Astrocyte (in vitro differentiated cells and primary cell): ENCODE measurements at regions not wholly inside any gene's neighbourhood (a gene's known extent, or its start where the extent isn't known, plus 50 kb on each side); places are given as distances from the start of the nearest gene placed in this dataset.

Experiments
- DNase-seq: peaks from one replicate; pipeline ENCODE4 v3.0.0-alpha.2; 2010; ENCODE audit warnings: low read depth
- FAIRE-seq: peaks from 2 replicates; lab custom pipeline; 2011; peaks lifted over from hg19 to GRCh38; lab: Jason Lieb, UNC
- H2AFZ ChIP-seq: 2 replicates; pipeline ENCODE4 v1.6.0; 2012; ENCODE audit warnings: low read depth, low read length, inconsistent platforms
- H3K27ac ChIP-seq: 2 replicates; pipeline ENCODE4 v1.5.1; 2011; ENCODE audit warnings: low read depth, low read length, inconsistent platforms
- H3K27me3 ChIP-seq: 2 replicates; pipeline ENCODE4 v1.6.0; 2011; ENCODE audit warnings: low read length, inconsistent platforms; ENCODE audit not compliant: insufficient read depth
- H3K36me3 ChIP-seq: 2 replicates; pipeline ENCODE4 v1.5.1; 2011; ENCODE audit warnings: low read length, inconsistent platforms; ENCODE audit not compliant: insufficient read depth
- H3K4me1 ChIP-seq: 2 replicates; pipeline ENCODE4 v1.5.1; 2011; ENCODE audit warnings: low read length, inconsistent platforms; ENCODE audit not compliant: insufficient read depth
- H3K4me2 ChIP-seq: 2 replicates; pipeline ENCODE4 v1.6.0; 2012; ENCODE audit warnings: low read length, inconsistent platforms
- H3K4me3 ChIP-seq: 2 replicates; pipeline ENCODE4 v1.5.1; 2011; ENCODE audit warnings: low read depth, mild to moderate bottlenecking, low read length, inconsistent platforms; ENCODE audit not compliant: insufficient read depth
- H3K79me2 ChIP-seq: 2 replicates; pipeline ENCODE4 v1.6.0; 2012; ENCODE audit warnings: mild to moderate bottlenecking, low read length, inconsistent platforms; ENCODE audit not compliant: insufficient read depth
- H3K9ac ChIP-seq: 2 replicates; pipeline ENCODE4 v1.6.0; 2012; ENCODE audit warnings: mild to moderate bottlenecking, low read length, inconsistent platforms
- H3K9me3 ChIP-seq: 2 replicates; pipeline ENCODE4 v1.5.1; 2012; ENCODE audit warnings: low read depth, mild to moderate bottlenecking, low read length, inconsistent platforms; ENCODE audit not compliant: insufficient read depth
- H4K20me1 ChIP-seq: 2 replicates; pipeline ENCODE4 v1.6.0; 2012; ENCODE audit warnings: low read length, inconsistent platforms; ENCODE audit not compliant: insufficient read depth
- H3K27ac Mint-ChIP-seq: one replicate; pipeline ENCODE4 v1.8.0; 2021; ENCODE audit warnings: mild to moderate bottlenecking, mixed read lengths; ENCODE audit not compliant: unreplicated experiment
- H3K27me3 Mint-ChIP-seq: one replicate; pipeline ENCODE4 v1.8.0; 2021; ENCODE audit warnings: low read depth, mixed read lengths; ENCODE audit not compliant: unreplicated experiment
- H3K36me3 Mint-ChIP-seq: one replicate; pipeline ENCODE4 v1.8.0; 2021; ENCODE audit warnings: low read depth, mixed read lengths; ENCODE audit not compliant: unreplicated experiment
- H3K4me1 Mint-ChIP-seq: one replicate; pipeline ENCODE4 v1.8.0; 2021; ENCODE audit warnings: low read depth, mixed read lengths; ENCODE audit not compliant: unreplicated experiment
- H3K4me3 Mint-ChIP-seq: one replicate; pipeline ENCODE4 v1.8.0; 2021; ENCODE audit warnings: mild to moderate bottlenecking, moderate library complexity, mixed read lengths; ENCODE audit not compliant: unreplicated experiment
- H3K9me3 Mint-ChIP-seq: one replicate; pipeline ENCODE4 v1.8.0; 2021; ENCODE audit warnings: mild to moderate bottlenecking, mixed read lengths; ENCODE audit not compliant: unreplicated experiment
- CTCF ChIP-seq: IDR thresholded peaks from 2 replicates; pipeline ENCODE4 v1.5.1; 2011; ENCODE audit warnings: low read depth, mild to moderate bottlenecking, inconsistent platforms, low read length, moderate library complexity; ENCODE audit not compliant: insufficient read depth
- EZH2 ChIP-seq: IDR thresholded peaks from 2 replicates; pipeline ENCODE4 v1.6.1; 2012; ENCODE audit warnings: mild to moderate bottlenecking, low read length, inconsistent platforms; ENCODE audit not compliant: insufficient read depth

- Mint-ChIP-seq H3K4me1 (peaks cover 33% of the 10 kb centered on the region), H3K36me3 (no peaks in the 10 kb centered on the region), H3K27ac (no peak overlapping the region), H3K27me3 (no peaks in the 10 kb centered on the region), H3K4me3 (no peak overlapping the region), H3K9me3 (no peaks in the 10 kb centered on the region)
- H3K4me2 ChIP-seq: no peak overlapping the region
- no peak overlapping the region for H3K4me3 ChIP-seq
- H3K9me3 ChIP-seq: no peaks in the 10 kb centered on the region
- no peaks in the 10 kb centered on the region for H4K20me1 ChIP-seq
- no peaks in the 10 kb centered on the region for H3K27me3 ChIP-seq
- no peak overlapping the region for H2AFZ ChIP-seq
- H3K27ac ChIP-seq: no peak overlapping the region
- FAIRE-seq (no peak), DNase-seq (no peak)
- no peak for TF ChIP-seq CTCF
- no peak for TF ChIP-seq EZH2
- H3K9ac ChIP-seq: no peak overlapping the region
- H3K79me2 ChIP-seq: no peaks in the 10 kb centered on the region
- no peaks in the 10 kb centered on the region for H3K36me3 ChIP-seq
- H3K4me1 ChIP-seq: peaks cover 23% of the 10 kb centered on the region
Measured at GRCh38 chr5:31104775-31105174, 88.7 kb upstream of the CDH6 start.

- Histone ChIP-seq H3K4me1 (peaks cover 15% of the 10 kb centered on the region), H3K9ac (no peak overlapping the region), H4K20me1 (no peaks in the 10 kb centered on the region), H3K27me3 (no peaks in the 10 kb centered on the region), H3K4me3 (no peak overlapping the region), H3K4me2 (no peak overlapping the region), H3K27ac (no peak overlapping the region), H2AFZ (no peak overlapping the region), H3K79me2 (no peaks in the 10 kb centered on the region), H3K36me3 (no peaks in the 10 kb centered on the region), H3K9me3 (no peaks in the 10 kb centered on the region)
- H3K36me3 Mint-ChIP-seq: no peaks in the 10 kb centered on the region
- no peaks in the 10 kb centered on the region for H3K27me3 Mint-ChIP-seq
- H3K4me3 Mint-ChIP-seq: no peak overlapping the region
- no peak for DNase-seq
- H3K4me1 Mint-ChIP-seq: peaks cover 15% of the 10 kb centered on the region
- no peak for TF ChIP-seq CTCF
- TF ChIP-seq EZH2: no peak
- FAIRE-seq: no peak
- H3K9me3 Mint-ChIP-seq: no peaks in the 10 kb centered on the region
- H3K27ac Mint-ChIP-seq: no peak overlapping the region
Measured at GRCh38 chr5:31100781-31101310, 92.6 kb upstream of the CDH6 start.

- H3K9me3 ChIP-seq: no peaks in the 10 kb centered on the region
- Mint-ChIP-seq H3K4me1 (peaks cover 9% of the 10 kb centered on the region), H3K27me3 (no peaks in the 10 kb centered on the region), H3K36me3 (no peaks in the 10 kb centered on the region), H3K9me3 (no peaks in the 10 kb centered on the region), H3K4me3 (no peak overlapping the region), H3K27ac (no peak overlapping the region)
- H4K20me1 ChIP-seq: no peaks in the 10 kb centered on the region
- H3K4me1 ChIP-seq: peaks cover 13% of the 10 kb centered on the region
- no peak overlapping the region for H2AFZ ChIP-seq
- no peaks in the 10 kb centered on the region for H3K79me2 ChIP-seq
- DNase-seq (no peak), FAIRE-seq (no peak)
- H3K27me3 ChIP-seq: no peaks in the 10 kb centered on the region
- H3K4me2 ChIP-seq: no peak overlapping the region
- no peaks in the 10 kb centered on the region for H3K36me3 ChIP-seq
- no peak for TF ChIP-seq EZH2
- no peak for TF ChIP-seq CTCF
- H3K27ac ChIP-seq: no peak overlapping the region
- no peak overlapping the region for H3K9ac ChIP-seq
- no peak overlapping the region for H3K4me3 ChIP-seq
Measured at GRCh38 chr5:31100047-31100575, 93.4 kb upstream of the CDH6 start.
